ENCODE measurements at regions not wholly inside any gene's neighbourhood (a gene's known extent, or its start where the extent isn't known, plus 50 kb on each side); places are given as distances from the start of the nearest gene placed in this dataset.

DNA sequence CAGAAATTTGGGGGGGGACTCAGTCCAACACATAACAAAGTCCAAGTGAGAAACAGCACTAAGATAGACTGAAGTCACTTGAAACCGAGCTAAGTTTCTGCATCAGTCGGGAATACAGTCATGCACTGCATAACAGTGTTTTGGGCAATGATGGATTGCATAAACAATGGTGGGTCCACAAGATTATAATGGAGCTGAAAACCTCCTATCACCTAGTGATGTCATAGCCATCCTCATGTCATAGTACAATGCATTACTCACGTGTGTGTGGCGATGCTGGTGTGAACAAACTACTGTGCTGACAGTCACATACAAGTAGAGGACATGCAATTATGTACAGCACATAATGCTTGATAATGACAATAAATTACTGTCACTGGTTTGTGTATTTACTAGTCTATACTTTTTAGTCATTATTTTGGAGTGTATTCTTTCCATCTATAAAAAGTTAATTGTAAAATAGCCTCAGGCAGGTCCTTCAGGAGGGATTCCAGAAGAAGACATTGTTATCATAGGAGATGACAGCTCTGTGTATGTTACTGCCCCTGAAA is 154.5 kb upstream of the ECI2 start:
- TF ChIP-seq, protein P1, sequence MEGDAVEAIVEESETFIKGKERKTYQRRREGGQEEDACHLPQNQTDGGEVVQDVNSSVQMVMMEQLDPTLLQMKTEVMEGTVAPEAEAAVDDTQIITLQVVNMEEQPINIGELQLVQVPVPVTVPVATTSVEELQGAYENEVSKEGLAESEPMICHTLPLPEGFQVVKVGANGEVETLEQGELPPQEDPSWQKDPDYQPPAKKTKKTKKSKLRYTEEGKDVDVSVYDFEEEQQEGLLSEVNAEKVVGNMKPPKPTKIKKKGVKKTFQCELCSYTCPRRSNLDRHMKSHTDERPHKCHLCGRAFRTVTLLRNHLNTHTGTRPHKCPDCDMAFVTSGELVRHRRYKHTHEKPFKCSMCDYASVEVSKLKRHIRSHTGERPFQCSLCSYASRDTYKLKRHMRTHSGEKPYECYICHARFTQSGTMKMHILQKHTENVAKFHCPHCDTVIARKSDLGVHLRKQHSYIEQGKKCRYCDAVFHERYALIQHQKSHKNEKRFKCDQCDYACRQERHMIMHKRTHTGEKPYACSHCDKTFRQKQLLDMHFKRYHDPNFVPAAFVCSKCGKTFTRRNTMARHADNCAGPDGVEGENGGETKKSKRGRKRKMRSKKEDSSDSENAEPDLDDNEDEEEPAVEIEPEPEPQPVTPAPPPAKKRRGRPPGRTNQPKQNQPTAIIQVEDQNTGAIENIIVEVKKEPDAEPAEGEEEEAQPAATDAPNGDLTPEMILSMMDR (conservative IDR thresholded peaks at IDR 0.05; ENCODE audit: low read depth, low read length): no peak
- no peak for TF ChIP-seq EZH2phosphoT487 (IDR thresholded peaks at IDR 0.05; ENCODE audit: borderline replicate concordance, low read length)
